Activated CD4-positive, alpha-beta T cell treated with anti-CD3 and anti-CD28 coated beads, Interleukin-2, amount 10 ng/mL, durations not matched to agents 7 days and 5 days (primary cell): ENCODE measurements at regions not wholly inside any gene's neighbourhood (a gene's known extent, or its start where the extent isn't known, plus 50 kb on each side); places are given as distances from the start of the nearest gene placed in this dataset.

Source experiments
- CTCF ChIA-PET: fragments of 350-600 bp; sonication (Branson Sonifier 250); formaldehyde crosslinking; loops from one replicate; lab custom pipeline; 2021; ENCODE audit warnings: antibody characterized with exemption; lab: Charles Lee
- POLR2A ChIA-PET: fragments of 350-600 bp; sonication (Branson Sonifier 250); formaldehyde crosslinking; loops from one replicate; lab custom pipeline; 2021; ENCODE audit warnings: antibody characterized with exemption; lab: Charles Lee
- DNase-seq: peaks from one replicate; pipeline ENCODE4 v3.0.0-alpha.2; 2020
- H3K27ac Mint-ChIP-seq: one replicate; pipeline ENCODE4 v1.8.0; 2021; ENCODE audit warnings: mild to moderate bottlenecking, moderate library complexity, mixed read lengths
- H3K27me3 Mint-ChIP-seq: one replicate; pipeline ENCODE4 v1.8.0; 2021; ENCODE audit warnings: mixed read lengths
- H3K36me3 Mint-ChIP-seq: one replicate; pipeline ENCODE4 v1.8.0; 2021; ENCODE audit warnings: low read depth, mixed read lengths
- H3K4me1 Mint-ChIP-seq: one replicate; pipeline ENCODE4 v1.8.0; 2021; ENCODE audit warnings: mixed read lengths
- H3K4me3 Mint-ChIP-seq: one replicate; pipeline ENCODE4 v1.8.0; 2021; ENCODE audit warnings: mild to moderate bottlenecking, moderate library complexity, mixed read lengths
- H3K9me3 Mint-ChIP-seq: one replicate; pipeline ENCODE4 v1.8.0; 2021; ENCODE audit warnings: mixed read lengths

DNA sequence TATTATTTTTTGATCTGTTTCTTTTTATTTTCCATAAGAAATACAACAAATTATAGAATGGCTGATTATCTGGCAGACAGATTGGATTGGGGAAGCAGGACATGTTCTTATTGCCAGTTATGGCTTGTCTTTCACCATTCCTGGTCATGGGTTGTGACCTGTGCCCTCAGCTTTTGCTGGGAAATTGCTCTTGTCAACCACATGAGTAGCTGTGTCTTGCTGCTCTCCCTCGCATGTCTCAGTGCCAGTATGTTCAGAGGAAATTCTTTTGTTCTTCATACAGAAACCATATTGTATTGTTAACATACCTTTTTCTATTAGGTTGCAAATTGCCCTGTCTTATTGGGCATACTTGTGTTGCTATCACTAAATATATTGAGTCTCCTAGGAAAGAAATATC, 344.1 kb downstream of the OSTF1 start:
- Mint-ChIP-seq H3K4me1 (no peaks in the 10 kb centered on the region), H3K4me3 (no peak overlapping the region), H3K9me3 (no peaks in the 10 kb centered on the region), H3K27me3 (peaks cover 6% of the 10 kb centered on the region), H3K27ac (no peak overlapping the region), H3K36me3 (no peaks in the 10 kb centered on the region)
- no peak for DNase-seq
- POLR2A ChIA-PET, result no interaction called here
- CTCF ChIA-PET, result no interaction called here

DNA sequence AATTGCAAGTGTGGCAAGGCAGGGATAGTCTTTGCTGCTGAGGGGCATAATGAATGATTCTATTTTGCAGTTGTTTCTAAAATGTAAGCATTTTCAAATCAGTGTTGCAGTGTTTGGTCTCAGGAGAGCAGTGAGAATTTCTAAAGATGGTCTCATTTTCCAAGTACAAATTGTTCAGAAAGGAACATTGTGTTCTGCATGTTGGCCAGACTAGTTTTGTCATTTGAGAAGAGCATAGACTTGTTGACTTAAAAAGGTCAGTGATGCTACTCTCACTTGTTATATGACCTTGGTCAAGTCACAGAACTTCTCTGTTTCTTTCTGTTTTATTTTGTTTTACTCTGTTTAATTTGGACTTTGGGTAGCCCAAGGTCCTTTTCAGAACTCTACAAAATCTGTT, 344.6 kb downstream of the OSTF1 start:
- Mint-ChIP-seq H3K27me3 (peaks cover 7% of the 10 kb centered on the region), H3K27ac (no peak overlapping the region), H3K4me1 (no peaks in the 10 kb centered on the region), H3K9me3 (no peaks in the 10 kb centered on the region), H3K4me3 (no peak overlapping the region), H3K36me3 (no peaks in the 10 kb centered on the region)
- no peak for DNase-seq
- ChIA-PET CTCF (no interaction called here), POLR2A (no interaction called here)

DNA sequence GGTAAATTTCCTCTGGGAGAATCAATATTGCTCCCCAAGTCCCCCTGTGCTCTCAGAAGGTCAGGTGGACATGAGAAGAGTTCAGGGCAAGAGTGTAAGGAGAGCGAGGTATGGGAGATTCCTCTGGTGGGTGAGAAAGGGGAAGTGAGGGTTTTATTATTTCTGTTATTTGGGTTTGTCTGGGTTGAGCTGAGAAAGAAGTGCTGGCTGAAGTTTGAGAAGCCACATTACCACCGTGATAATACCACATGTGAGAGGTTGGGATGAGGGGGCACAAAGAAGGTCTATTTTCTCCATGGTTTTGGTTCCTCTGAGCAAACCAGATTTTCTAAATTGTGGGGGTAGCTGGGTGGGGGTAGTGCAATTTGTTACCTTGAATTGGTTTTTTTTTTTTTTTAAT, 350.4 kb downstream of the OSTF1 start:
- H3K27me3 Mint-ChIP-seq, result peaks cover 8% of the 10 kb centered on the region
- no peak for DNase-seq
- H3K4me3 Mint-ChIP-seq, result no peak overlapping the region
- H3K4me1 Mint-ChIP-seq, result no peaks in the 10 kb centered on the region
- ChIA-PET CTCF (no interaction called here), POLR2A (no interaction called here)
- H3K9me3 Mint-ChIP-seq, result no peaks in the 10 kb centered on the region
- H3K27ac Mint-ChIP-seq, result no peak overlapping the region
- no peaks in the 10 kb centered on the region for H3K36me3 Mint-ChIP-seq

DNA sequence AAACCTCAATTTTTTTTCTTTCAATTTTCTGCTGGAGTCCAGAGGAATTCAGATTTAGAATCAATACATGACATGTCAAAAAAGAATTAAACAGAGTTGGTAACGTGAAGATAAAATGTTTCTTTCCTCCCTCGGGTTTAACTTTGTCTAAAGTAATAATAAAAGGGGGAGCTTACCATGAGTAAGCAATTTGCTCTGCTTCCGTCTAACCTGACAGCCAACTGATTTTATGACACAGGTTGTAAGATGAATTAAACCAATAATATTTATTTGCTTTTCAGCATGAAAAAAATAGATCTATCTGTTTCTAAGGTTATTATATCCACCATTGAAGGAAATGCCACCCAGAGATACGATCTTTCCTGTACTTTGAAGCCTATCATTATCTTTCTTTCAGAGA, 352.6 kb downstream of the OSTF1 start:
- H3K27ac Mint-ChIP-seq, result no peak overlapping the region
- no peak for DNase-seq
- CTCF ChIA-PET, result no interaction called here
- H3K36me3 Mint-ChIP-seq, result no peaks in the 10 kb centered on the region
- peaks cover 6% of the 10 kb centered on the region for H3K27me3 Mint-ChIP-seq
- no peak overlapping the region for H3K4me3 Mint-ChIP-seq
- POLR2A ChIA-PET, result no interaction called here
- H3K9me3 Mint-ChIP-seq, result no peaks in the 10 kb centered on the region
- H3K4me1 Mint-ChIP-seq, result no peaks in the 10 kb centered on the region

DNA sequence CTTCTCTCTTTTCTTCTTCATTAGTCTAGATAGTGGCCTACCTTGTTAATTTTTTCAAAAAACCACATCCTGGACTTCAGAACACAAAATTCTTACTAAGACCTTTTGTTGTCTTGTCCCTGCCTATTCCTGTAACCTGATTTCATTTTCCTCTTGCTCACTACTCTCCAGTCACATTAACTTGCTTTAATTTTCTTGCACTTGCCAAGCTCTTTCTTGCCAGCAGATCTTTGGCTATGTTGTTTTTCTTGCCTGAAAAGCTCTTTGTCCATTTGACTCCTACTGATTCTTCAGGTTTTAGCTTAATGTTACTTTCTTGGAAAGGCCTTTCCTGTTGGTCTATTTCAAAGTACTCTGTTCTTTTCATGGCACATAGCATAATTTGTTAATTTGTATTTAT, 356.8 kb downstream of the OSTF1 start:
- H3K4me1 Mint-ChIP-seq, result no peaks in the 10 kb centered on the region
- no peak for DNase-seq
- H3K4me3 Mint-ChIP-seq, result no peak overlapping the region
- ChIA-PET POLR2A (no interaction called here), CTCF (no interaction called here)
- H3K27ac Mint-ChIP-seq, result no peak overlapping the region
- no peaks in the 10 kb centered on the region for H3K27me3 Mint-ChIP-seq
- H3K36me3 Mint-ChIP-seq, result no peaks in the 10 kb centered on the region
- no peaks in the 10 kb centered on the region for H3K9me3 Mint-ChIP-seq

DNA sequence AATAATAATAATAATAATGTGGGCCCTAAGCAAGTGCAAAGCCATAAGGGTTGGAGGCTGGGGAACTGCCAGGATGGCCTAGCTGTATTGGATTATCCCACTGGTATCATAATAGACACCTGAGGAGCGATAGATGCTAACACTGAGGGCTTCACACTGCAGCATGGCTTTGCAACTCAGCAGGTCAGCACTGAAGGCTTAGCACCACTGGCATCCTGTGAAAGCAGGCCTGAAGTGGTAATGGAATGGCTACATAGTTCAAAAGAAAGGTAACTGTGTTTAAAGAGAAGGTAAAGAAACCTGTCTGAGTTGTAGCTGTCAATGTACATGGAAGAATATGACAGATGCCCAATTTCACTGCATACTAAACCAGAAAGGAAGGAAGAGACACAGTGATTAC, 359.0 kb downstream of the OSTF1 start:
- CTCF ChIA-PET, result interaction anchor here (1.6 kb wide), 1 partner anchor 9 kb away, joined by 3 read pairs; no protein-coding TSS in a partner anchor
- DNase-seq, result no peak
- Mint-ChIP-seq H3K4me3 (no peak overlapping the region), H3K27ac (no peak overlapping the region), H3K27me3 (no peaks in the 10 kb centered on the region), H3K36me3 (no peaks in the 10 kb centered on the region), H3K4me1 (no peaks in the 10 kb centered on the region), H3K9me3 (no peaks in the 10 kb centered on the region)
- POLR2A ChIA-PET, result no interaction called here

DNA sequence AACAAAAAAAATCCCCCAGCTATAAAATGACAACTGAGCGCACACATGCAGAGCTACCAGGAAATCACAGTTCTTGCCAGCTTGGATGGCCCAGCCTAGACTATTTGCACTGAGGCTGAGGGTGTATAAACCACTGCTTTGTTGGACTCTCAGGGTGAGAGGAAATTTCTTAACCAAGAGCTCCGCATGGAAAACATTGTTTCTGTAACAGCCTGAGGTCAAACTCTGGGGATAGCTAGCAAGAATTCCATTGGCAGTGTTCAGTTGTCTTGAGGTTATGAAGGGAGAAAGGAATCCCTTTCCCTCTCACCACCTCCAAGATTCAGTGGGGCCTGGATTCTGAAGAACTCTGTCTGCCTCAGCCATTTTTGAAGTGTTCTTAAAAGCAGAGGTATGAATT, 360.0 kb downstream of the OSTF1 start:
- ChIA-PET CTCF (interaction anchor here (0.7 to 1.6 kb wide), 2 partner anchors 8 to 30 kb away, joined by 3 read pairs; no protein-coding TSS in a partner anchor), POLR2A (no interaction called here)
- no peaks in the 10 kb centered on the region for H3K27me3 Mint-ChIP-seq
- H3K4me1 Mint-ChIP-seq, result no peaks in the 10 kb centered on the region
- no peaks in the 10 kb centered on the region for H3K36me3 Mint-ChIP-seq
- H3K27ac Mint-ChIP-seq, result no peak overlapping the region
- DNase-seq, result no peak
- no peak overlapping the region for H3K4me3 Mint-ChIP-seq
- H3K9me3 Mint-ChIP-seq, result no peaks in the 10 kb centered on the region

DNA sequence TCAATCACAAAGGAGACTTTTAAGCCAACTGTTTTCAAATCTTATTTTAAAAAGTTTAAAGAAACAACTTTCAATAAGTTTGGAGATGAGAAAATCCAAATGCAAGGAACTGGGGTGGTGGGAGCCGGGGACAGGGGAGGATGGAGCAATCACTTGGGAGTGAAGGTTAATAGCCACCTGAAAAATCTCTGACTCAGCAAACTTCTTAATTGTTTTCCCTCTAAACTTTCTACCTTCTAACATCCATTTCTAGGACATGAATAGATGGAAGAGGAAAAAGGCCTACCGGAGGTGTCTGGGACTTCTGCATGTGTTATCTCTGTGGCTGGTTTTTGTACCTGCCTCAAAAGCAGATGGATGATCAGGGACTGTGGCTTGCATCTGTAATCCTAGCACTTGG, 360.6 kb downstream of the OSTF1 start:
- Mint-ChIP-seq H3K4me1 (no peaks in the 10 kb centered on the region), H3K27me3 (no peaks in the 10 kb centered on the region), H3K27ac (no peak overlapping the region), H3K36me3 (no peaks in the 10 kb centered on the region), H3K9me3 (no peaks in the 10 kb centered on the region), H3K4me3 (no peak overlapping the region)
- no peak for DNase-seq
- ChIA-PET POLR2A (no interaction called here), CTCF (interaction anchor here (1.1 to 1.6 kb wide), 2 partner anchors 8 to 21 kb away, joined by 3 read pairs; no protein-coding TSS in a partner anchor)

DNA sequence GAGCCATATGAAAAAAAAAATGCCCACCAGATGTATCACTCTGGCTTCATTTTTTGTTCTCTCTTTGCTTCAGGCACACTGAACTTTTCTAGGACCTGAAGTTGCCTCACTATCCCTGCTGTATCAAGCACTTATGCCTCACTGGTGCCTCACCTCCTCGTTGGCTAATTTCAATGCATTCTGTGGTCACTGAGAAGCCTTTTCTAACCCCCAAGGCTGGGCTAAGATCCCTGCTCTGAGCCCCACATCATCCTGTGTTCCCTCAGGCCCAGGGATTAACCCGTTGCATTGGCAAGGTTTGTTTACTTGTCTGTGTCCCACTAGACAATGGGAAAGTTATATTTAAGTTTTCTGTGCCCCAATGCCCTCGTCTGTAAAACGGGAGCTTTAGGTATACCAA, 362.7 kb downstream of the OSTF1 start:
- Mint-ChIP-seq H3K9me3 (no peaks in the 10 kb centered on the region), H3K36me3 (no peaks in the 10 kb centered on the region), H3K4me1 (no peaks in the 10 kb centered on the region), H3K27ac (no peak overlapping the region), H3K27me3 (no peaks in the 10 kb centered on the region), H3K4me3 (no peak overlapping the region)
- ChIA-PET CTCF (no interaction called here), POLR2A (no interaction called here)
- no peak for DNase-seq

DNA sequence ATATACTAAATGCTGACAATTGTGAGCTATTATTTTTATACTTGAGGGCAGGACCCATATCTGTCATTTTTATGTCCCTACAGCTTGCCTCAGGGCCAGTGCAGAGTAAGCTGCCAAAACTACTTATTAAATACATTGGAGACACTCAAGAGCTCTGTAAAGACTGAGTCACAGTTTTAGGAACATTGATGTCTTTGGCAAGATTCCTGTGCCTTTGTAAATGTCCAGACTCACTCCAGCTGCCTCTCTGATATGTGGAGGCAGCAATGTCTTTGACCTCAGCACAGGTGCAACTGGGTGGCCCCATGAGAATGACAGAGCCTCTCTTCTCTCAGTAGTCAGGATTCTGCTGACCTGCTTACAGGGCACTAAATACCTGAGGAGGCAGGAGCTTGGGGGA, 363.2 kb downstream of the OSTF1 start:
- Mint-ChIP-seq H3K36me3 (no peaks in the 10 kb centered on the region), H3K4me3 (no peak overlapping the region), H3K4me1 (no peaks in the 10 kb centered on the region), H3K27ac (no peak overlapping the region), H3K27me3 (no peaks in the 10 kb centered on the region), H3K9me3 (no peaks in the 10 kb centered on the region)
- POLR2A ChIA-PET, result no interaction called here
- no peak for DNase-seq
- CTCF ChIA-PET, result no interaction called here

DNA sequence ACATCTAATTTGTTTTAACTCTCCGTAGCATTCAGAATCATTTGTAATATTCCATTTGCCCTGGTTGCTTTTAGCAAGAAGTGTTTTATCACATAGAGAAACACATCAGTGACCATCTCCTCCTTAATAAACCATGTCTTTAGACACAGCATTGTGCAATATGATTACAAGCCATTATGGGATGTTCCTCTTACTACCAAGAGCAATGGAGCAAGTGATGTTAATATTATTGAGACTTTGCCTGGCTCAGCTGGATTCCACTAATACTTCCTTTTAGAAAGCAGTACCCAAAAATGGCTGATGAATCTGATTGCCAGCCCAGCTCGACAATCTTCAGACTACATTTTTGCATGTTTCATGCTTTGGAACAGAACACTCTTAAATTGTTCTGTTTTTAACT, 364.2 kb downstream of the OSTF1 start:
- CTCF ChIA-PET, result no interaction called here
- H3K9me3 Mint-ChIP-seq, result no peaks in the 10 kb centered on the region
- no peaks in the 10 kb centered on the region for H3K27me3 Mint-ChIP-seq
- no peaks in the 10 kb centered on the region for H3K4me1 Mint-ChIP-seq
- no peaks in the 10 kb centered on the region for H3K36me3 Mint-ChIP-seq
- no peak overlapping the region for H3K27ac Mint-ChIP-seq
- POLR2A ChIA-PET, result no interaction called here
- H3K4me3 Mint-ChIP-seq, result no peak overlapping the region
- no peak for DNase-seq

DNA sequence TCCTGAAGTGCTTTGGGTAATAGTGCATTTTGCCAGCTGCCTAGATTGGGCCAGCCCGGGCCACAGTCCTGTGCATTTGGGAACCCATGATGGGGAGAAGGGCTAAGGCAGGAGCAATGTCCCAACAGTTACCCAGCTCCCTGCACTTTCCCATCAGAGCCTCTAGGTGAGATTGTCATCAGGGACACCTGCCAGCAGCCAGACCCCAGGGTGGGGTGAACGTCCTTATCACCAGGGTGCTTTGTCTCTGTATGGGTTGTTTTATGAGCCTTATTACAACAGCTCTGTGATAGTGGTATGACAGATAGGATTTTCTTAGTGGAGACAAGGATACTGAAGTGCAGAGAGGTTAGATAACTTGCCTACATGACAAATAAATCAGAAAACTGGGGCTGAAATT, 365.7 kb downstream of the OSTF1 start:
- H3K4me3 Mint-ChIP-seq, result no peak overlapping the region

DNA sequence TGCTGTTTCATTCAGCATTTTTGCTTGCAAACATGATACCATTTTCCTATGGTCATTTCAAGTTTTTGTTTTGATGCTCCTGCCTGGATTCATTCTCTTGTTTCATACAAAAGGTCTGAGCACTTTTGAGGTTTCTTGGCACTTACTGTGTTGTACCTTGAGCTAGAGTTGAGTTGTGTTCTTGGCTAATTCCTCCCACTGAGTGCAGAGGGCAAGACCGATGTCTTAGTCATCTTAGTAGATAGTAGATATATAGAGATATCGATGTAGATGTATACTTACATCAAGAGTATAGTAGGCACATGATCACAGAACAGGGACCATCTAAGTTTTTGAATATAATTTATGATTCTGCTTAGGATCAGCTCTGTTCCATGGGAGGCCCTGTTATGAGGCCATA, 366.6 kb downstream of the OSTF1 start:
- H3K27ac Mint-ChIP-seq, result no peak overlapping the region
- H3K4me1 Mint-ChIP-seq, result no peaks in the 10 kb centered on the region
- H3K36me3 Mint-ChIP-seq, result no peaks in the 10 kb centered on the region
- no peaks in the 10 kb centered on the region for H3K27me3 Mint-ChIP-seq
- H3K4me3 Mint-ChIP-seq, result no peak overlapping the region
- POLR2A ChIA-PET, result no interaction called here
- CTCF ChIA-PET, result no interaction called here
- DNase-seq, result no peak
- no peaks in the 10 kb centered on the region for H3K9me3 Mint-ChIP-seq

More for the DNA sequence above, 365.7 kb downstream of the OSTF1 start:
- Mint-ChIP-seq H3K27ac (no peak overlapping the region), H3K27me3 (no peaks in the 10 kb centered on the region), H3K4me1 (no peaks in the 10 kb centered on the region), H3K36me3 (no peaks in the 10 kb centered on the region), H3K9me3 (no peaks in the 10 kb centered on the region)
- ChIA-PET CTCF (no interaction called here), POLR2A (no interaction called here)
- no peak for DNase-seq

DNA sequence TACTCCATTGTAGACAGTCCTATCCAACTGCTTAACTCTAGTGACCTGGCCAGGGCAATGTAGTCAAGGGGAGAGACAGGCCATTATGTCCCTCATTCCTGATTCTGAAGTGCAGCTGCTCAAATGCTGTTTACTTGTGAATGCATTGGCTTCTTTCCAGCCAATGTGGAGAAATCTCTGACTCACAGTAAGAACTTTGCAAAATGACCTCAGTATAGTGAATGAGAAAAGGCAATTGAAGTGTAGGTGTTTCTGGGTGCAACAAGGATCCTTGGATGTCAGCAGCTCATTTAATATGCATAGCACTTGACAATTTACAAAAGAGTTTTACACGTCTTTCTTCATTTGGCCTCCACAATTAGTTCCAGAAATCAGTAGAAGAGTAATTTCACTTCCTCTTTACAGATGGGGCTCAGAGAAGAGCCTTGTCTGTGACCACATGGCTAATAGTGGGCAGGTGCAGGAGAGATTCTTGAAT, 367.2 kb downstream of the OSTF1 start:
- no peak overlapping the region for H3K4me3 Mint-ChIP-seq
- DNase-seq, result no peak
- no peaks in the 10 kb centered on the region for H3K4me1 Mint-ChIP-seq
- no peaks in the 10 kb centered on the region for H3K36me3 Mint-ChIP-seq
- no peaks in the 10 kb centered on the region for H3K27me3 Mint-ChIP-seq
- ChIA-PET POLR2A (no interaction called here), CTCF (no interaction called here)
- no peak overlapping the region for H3K27ac Mint-ChIP-seq
- H3K9me3 Mint-ChIP-seq, result no peaks in the 10 kb centered on the region
